Activated CD4-positive, alpha-beta T cell treated with anti-CD3 and anti-CD28 coated beads, Interleukin-2, amount 50 U/mL, for 16 hours (primary cell): ENCODE measurements at regions not wholly inside any gene's neighbourhood (a gene's known extent, or its start where the extent isn't known, plus 50 kb on each side); places are given as distances from the start of the nearest gene placed in this dataset.

Experiments used
- DNase-seq: peaks from one replicate; pipeline ENCODE4 v3.0.0-alpha.2; 2020

- DNase-seq = no peak
These were observed 421.3 kb upstream of the ADGRL2 start for GRCh38 chr1:81379430-81379829.

GRCh38 chr1:81377406-81377805 lies 423.3 kb upstream of the ADGRL2 start:
- DNase-seq = no peak

DNA sequence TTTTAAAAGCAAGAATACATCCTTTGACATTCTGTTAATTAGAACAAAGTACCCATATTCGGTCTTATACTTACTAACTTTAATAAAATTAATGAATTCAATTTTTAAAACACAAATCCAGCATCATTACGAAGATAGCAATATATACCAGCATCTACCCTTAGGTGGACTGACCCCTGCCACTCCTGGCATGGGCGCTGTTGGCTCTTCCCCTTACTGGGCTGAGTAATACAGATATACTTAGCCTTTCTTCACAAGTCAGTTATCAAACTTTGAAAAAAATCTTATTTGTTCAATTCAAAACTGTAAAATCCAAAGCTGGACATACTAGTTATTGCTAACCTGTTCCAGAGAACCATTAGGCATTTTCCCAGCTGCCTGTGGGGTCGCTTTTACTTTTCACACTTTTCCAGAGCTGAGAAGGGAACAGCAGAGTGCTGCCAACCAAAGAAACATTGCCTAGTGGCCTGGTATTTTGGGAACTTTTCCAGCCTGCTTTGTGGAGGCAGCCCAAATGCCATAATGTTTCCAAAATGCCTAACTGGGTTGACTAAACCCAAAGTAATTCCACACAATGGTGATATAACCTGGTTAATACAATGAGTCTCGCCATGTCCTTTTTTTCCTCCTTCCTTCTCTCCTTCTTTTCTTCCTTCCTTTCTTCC lies 424.7 kb upstream of the ADGRL2 start:
- DNase-seq = no peak

DNA sequence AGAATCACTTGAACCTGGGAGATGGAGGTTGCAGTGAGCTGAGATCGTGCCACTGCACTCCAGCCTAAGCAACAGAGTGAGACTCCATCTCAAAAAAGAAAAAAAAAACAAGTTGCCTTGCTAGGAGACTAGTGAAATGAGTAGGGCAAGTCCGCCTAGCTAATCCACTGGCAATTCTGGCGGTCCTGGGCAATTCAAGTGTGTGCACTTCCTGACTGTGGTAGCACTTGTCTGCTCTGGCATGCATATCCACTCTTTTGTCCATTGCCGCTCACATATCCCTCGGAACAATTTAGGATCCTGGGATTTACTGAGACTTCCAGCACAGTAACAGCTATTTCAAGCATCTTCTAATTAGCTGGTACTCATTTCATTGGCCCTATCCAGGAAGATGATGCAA lies 426.3 kb upstream of the ADGRL2 start:
- DNase-seq = no peak

GRCh38 chr1:81371864-81372263 lies 428.9 kb upstream of the ADGRL2 start:
- DNase-seq = no peak

- no peak for DNase-seq
These were observed 430.9 kb upstream of the ADGRL2 start for GRCh38 chr1:81369833-81370232.

DNA sequence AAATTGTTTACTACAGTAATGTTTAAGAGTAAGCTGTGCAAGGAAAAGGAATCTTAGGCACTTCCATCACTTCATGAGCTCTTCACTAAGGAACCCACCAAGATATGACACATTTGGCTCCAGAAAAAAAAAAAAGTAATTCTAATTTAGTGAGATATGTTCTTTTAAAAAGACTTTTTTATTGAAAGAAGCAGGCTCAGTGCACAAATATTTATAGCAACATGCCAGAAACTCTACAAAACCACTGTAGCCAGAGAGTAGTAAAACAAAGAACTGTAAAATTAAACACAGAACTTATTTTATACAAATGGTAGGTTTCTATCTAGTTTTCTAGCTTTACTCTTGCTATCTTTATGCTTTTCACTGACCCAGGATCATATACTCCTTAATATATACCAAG lies 434.6 kb upstream of the ADGRL2 start:
- no peak for DNase-seq

- no peak for DNase-seq
These were observed 436.6 kb upstream of the ADGRL2 start for GRCh38 chr1:81364088-81364487.

GRCh38 chr1:81358151-81358550 lies 442.6 kb upstream of the ADGRL2 start:
- DNase-seq = no peak

GRCh38 chr1:81351864-81352263 lies 448.9 kb upstream of the ADGRL2 start:
- DNase-seq = no peak

- no peak for DNase-seq
These were observed 451.4 kb upstream of the ADGRL2 start for GRCh38 chr1:81349194-81349965.

GRCh38 chr1:81345110-81345509 lies 455.6 kb upstream of the ADGRL2 start:
- DNase-seq = no peak

DNA sequence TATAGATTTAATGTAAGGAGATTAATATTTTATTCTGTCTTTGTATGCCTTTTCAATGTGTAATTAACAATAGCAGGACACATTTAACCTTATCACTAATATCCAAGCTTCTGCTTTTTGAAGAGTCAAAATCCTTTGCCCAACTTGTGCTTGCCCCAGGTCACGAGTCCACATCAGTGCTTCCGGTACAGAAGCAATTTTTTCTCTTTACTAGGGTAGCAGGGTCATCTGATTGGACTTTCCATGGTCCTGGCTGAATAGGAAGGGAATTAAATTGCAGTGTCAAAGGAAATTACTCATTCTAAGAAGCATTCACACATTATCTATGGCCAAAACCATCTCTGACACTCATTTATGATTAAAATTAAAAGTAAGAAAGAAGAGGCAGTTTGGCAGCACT lies 460.5 kb upstream of the ADGRL2 start:
- DNase-seq = no peak

GRCh38 chr1:81337226-81337625 lies 463.5 kb upstream of the ADGRL2 start:
- DNase-seq = no peak

- DNase-seq = no peak
These were observed 464.9 kb upstream of the ADGRL2 start for GRCh38 chr1:81335876-81336275.

DNA sequence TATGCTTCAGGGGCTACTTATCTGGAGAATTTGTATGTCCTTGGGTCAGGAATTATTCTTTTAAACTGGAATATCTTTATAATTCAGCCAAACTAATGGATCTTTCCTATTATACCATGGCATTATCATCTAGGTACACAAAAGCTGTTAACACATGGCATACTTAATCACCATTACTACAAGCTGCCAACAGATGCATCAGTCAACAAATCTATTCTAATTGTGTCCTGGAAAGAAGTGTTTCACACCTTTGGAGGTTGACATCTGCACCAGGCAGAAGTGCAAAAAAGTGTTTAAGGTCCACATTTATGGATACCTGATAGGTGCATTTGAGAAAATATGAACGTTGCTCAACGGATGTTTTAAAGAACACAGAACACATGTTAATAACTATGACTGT lies 470.2 kb upstream of the ADGRL2 start:
- DNase-seq = no peak

GRCh38 chr1:81330111-81330510 lies 470.6 kb upstream of the ADGRL2 start:
- no peak for DNase-seq

DNA sequence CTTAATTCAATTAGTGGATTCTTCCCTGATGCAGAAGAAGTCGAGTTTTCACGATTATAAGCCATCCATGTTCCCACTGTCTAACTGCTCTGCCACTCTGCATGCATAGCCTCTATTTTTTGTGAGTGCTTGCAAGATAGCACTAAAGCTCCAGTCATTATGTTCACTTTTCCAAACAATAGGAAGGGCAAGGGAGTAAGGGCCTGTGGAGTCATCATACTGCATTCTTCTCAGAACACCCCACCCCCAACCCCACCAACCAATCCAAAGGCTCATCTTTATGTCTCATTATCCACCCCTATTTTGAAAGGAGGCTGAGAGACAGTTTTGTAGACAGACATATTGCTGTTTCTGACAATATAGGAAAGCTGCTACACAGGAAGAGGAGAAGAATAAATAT lies 471.7 kb upstream of the ADGRL2 start:
- DNase-seq = no peak

- no peak for DNase-seq
These were observed 473.0 kb upstream of the ADGRL2 start for GRCh38 chr1:81327743-81328142.

DNA sequence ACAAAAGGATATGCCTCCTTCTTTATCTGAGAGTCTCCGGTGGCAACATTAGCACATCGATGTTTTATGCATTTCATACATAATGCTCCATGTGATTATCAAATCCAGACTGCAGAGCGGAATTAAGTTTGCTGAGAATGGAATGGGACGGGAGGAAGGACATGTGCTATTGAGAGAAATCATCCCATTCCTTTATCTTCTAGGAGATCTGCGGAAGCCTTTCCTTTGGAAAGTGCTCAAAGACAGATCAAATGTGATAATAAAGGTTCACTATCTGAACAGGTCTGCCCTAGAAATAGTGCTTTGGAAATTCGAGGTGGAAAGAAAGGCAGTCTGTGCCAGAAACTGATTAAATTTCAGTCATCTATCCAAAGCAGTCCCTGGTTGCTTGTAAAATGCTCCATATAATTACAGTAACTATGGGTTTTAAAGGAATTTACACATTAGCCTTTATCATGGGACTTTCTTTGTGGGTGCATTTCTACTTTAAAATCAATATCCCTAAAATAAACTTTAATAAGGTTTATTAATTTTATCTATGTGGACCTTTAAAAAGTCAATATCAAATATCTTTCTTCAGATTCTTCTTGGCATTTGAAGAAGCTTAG lies 473.5 kb upstream of the ADGRL2 start:
- no peak for DNase-seq

- no peak for DNase-seq
These were observed 474.5 kb upstream of the ADGRL2 start for GRCh38 chr1:81326212-81326611.

DNA sequence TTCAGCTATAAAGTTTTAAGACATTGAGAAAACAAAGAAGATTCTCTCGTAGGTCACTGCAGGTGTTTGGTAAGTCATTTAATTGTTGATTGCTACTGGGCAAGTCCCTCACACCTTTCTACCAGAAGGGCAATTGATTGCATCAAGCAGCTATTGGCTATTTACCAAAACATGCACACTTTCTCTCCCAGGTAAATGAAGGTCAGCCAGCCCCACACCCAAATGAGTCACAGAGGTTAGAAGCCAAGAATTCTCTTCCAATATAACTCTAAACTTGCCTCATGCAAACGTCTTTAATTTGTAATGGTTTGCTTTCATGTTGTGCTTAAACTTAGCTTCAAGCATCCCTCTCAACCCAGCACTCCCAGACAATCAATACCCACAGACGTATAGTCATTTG lies 475.3 kb upstream of the ADGRL2 start:
- DNase-seq = no peak

GRCh38 chr1:81323862-81324261 lies 476.9 kb upstream of the ADGRL2 start:
- DNase-seq = no peak

DNA sequence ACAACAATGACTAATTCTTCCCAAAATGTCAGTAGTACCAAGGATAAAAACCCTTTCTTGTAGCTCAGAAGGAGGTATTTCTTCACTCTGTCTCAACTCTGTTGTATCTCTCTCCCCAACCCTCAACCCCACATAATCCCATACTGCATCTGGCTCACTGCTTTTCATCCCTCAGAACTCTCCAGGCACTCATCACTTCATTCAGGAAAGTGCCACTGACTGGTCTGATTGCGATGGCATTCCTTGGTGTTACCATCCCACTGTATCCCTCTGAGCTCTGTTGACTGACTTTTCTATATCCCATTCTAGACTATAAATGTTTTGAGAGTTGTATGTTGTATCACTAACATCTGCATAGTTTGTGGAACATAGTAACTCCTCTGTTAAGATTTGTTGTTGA lies 483.5 kb upstream of the ADGRL2 start:
- no peak for DNase-seq
